ENCODE measurements at regions not wholly inside any gene's neighbourhood (a gene's known extent, or its start where the extent isn't known, plus 50 kb on each side); places are given as distances from the start of the nearest gene placed in this dataset.

DNA sequence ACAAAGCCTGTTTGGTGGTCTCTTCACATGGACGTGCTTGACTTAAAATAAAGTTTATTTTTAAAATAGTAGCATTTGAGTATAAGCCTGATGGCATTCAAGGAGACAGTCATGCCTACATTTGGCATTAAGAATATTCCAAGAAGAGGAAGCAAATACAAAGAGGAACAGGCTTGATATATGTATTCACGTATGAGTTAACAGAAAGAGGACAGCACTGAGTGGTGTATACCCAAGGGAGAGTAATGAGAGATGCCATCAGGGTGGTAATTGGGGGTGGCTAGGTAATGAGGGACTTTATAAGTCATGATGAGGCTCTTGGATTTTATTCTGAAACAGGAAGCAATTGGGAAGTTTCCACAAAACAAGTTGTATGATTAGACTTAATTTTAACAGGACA, 363.3 kb downstream of the SEMA3D start:
- Mint-ChIP-seq H3K9me3 (ENCODE audit: unreplicated experiment) (peaks cover 4% of the 10 kb centered on the region), H3K4me3 (ENCODE audit: unreplicated experiment) (no peak overlapping the region), H3K27ac (ENCODE audit: unreplicated experiment) (no peak overlapping the region), H3K4me1 (ENCODE audit: unreplicated experiment) (no peaks in the 10 kb centered on the region), H3K36me3 (ENCODE audit: unreplicated experiment) (no peaks in the 10 kb centered on the region), H3K27me3 (ENCODE audit: unreplicated experiment) (no peaks in the 10 kb centered on the region)
- no peak for DNase-seq (ENCODE audit: extremely low spot score, unreplicated experiment)
- TF ChIP-seq, protein P1, sequence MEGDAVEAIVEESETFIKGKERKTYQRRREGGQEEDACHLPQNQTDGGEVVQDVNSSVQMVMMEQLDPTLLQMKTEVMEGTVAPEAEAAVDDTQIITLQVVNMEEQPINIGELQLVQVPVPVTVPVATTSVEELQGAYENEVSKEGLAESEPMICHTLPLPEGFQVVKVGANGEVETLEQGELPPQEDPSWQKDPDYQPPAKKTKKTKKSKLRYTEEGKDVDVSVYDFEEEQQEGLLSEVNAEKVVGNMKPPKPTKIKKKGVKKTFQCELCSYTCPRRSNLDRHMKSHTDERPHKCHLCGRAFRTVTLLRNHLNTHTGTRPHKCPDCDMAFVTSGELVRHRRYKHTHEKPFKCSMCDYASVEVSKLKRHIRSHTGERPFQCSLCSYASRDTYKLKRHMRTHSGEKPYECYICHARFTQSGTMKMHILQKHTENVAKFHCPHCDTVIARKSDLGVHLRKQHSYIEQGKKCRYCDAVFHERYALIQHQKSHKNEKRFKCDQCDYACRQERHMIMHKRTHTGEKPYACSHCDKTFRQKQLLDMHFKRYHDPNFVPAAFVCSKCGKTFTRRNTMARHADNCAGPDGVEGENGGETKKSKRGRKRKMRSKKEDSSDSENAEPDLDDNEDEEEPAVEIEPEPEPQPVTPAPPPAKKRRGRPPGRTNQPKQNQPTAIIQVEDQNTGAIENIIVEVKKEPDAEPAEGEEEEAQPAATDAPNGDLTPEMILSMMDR (IDR thresholded peaks at IDR 0.05), result no peak

DNA sequence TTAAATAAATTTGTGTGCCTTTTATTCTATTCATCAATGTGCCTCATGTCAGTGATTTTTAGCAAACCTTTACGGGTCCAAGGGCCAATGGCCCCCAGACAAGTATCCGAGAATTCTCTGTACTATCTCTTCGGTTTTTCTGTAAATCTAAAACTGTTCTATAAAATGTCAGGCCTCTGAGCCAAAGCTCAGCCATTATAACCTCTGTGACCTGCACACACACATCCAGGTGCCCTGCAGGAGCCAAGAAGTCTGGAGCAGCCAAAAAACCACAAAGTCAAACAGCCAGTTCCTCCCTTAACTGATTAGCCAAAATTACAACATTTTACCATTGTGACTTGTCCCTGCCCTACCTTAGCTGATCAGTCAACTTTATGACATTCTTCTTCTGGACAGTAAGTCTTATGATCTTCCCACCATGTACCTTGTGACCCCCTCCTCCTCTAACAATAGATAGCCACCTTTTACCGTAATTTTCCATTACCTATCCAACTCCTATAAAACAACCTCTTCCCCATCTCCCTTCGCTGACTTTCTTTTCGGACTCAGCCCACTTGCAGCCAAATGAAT, 363.8 kb downstream of the SEMA3D start:
- H3K4me3 Mint-ChIP-seq (ENCODE audit: unreplicated experiment), result no peak overlapping the region
- H3K36me3 Mint-ChIP-seq (ENCODE audit: unreplicated experiment), result no peaks in the 10 kb centered on the region
- no peaks in the 10 kb centered on the region for H3K4me1 Mint-ChIP-seq (ENCODE audit: unreplicated experiment)
- DNase-seq (ENCODE audit: extremely low spot score, unreplicated experiment), result no peak
- H3K27me3 Mint-ChIP-seq (ENCODE audit: unreplicated experiment), result no peaks in the 10 kb centered on the region
- peaks cover 4% of the 10 kb centered on the region for H3K9me3 Mint-ChIP-seq (ENCODE audit: unreplicated experiment)
- H3K27ac Mint-ChIP-seq (ENCODE audit: unreplicated experiment), result no peak overlapping the region
- TF ChIP-seq, protein P1 (IDR thresholded peaks at IDR 0.05), result no peak

GRCh38 chr7:84821671-84822534, 365.0 kb downstream of the SEMA3D start:
- no peak for DNase-seq (ENCODE audit: extremely low spot score, unreplicated experiment)
- TF ChIP-seq, protein P1 (IDR thresholded peaks at IDR 0.05), result no peak
- H3K4me1 Mint-ChIP-seq (ENCODE audit: unreplicated experiment), result no peaks in the 10 kb centered on the region
- H3K9me3 Mint-ChIP-seq (ENCODE audit: unreplicated experiment), result peaks cover 4% of the 10 kb centered on the region
- no peak overlapping the region for H3K4me3 Mint-ChIP-seq (ENCODE audit: unreplicated experiment)
- H3K36me3 Mint-ChIP-seq (ENCODE audit: unreplicated experiment), result no peaks in the 10 kb centered on the region
- H3K27ac Mint-ChIP-seq (ENCODE audit: unreplicated experiment), result no peak overlapping the region
- H3K27me3 Mint-ChIP-seq (ENCODE audit: unreplicated experiment), result no peaks in the 10 kb centered on the region

DNA sequence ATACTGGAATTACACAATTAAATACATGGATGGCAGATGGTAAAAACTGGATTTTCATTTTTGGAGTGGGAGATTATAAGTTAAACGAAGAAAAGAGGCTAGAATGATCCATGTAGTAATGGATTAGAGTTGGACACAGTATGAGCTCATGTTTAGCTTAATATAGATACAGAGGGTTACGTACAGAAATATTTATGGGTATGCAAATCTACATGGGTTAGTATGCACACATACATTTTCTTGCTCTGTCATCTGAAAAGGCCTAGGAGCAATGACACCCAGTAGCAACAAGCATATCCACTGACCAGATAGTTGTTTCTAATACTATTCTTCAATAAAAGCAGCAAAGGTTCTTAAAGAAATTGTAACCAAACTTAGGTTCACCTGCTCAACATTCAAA, 366.4 kb downstream of the SEMA3D start:
- TF ChIP-seq, protein P1 (IDR thresholded peaks at IDR 0.05), result no peak
- no peaks in the 10 kb centered on the region for H3K27me3 Mint-ChIP-seq (ENCODE audit: unreplicated experiment)
- no peaks in the 10 kb centered on the region for H3K36me3 Mint-ChIP-seq (ENCODE audit: unreplicated experiment)
- no peak overlapping the region for H3K27ac Mint-ChIP-seq (ENCODE audit: unreplicated experiment)
- DNase-seq (ENCODE audit: extremely low spot score, unreplicated experiment), result no peak
- H3K4me1 Mint-ChIP-seq (ENCODE audit: unreplicated experiment), result no peaks in the 10 kb centered on the region
- H3K9me3 Mint-ChIP-seq (ENCODE audit: unreplicated experiment), result peaks cover 4% of the 10 kb centered on the region
- no peak overlapping the region for H3K4me3 Mint-ChIP-seq (ENCODE audit: unreplicated experiment)

GRCh38 chr7:84817016-84817415, 369.8 kb downstream of the SEMA3D start:
- Mint-ChIP-seq H3K27me3 (ENCODE audit: unreplicated experiment) (no peaks in the 10 kb centered on the region), H3K27ac (ENCODE audit: unreplicated experiment) (no peak overlapping the region), H3K4me3 (ENCODE audit: unreplicated experiment) (no peak overlapping the region), H3K4me1 (ENCODE audit: unreplicated experiment) (peaks cover 4% of the 10 kb centered on the region), H3K9me3 (ENCODE audit: unreplicated experiment) (peaks cover 3% of the 10 kb centered on the region), H3K36me3 (ENCODE audit: unreplicated experiment) (no peaks in the 10 kb centered on the region)
- DNase-seq (ENCODE audit: extremely low spot score, unreplicated experiment), result no peak
- TF ChIP-seq, protein P1 (IDR thresholded peaks at IDR 0.05), result no peak

All from osteocyte (in vitro differentiated cells).